Fibroblast of lung (primary cell): ENCODE measurements at regions not wholly inside any gene's neighbourhood (a gene's known extent, or its start where the extent isn't known, plus 50 kb on each side); places are given as distances from the start of the nearest gene placed in this dataset.

Experiments used
- DNase-seq, 2 donors: peaks; one replicate each; pipeline versions ENCODE4 v3.0.0 to v3.0.0-alpha.2; 2010; ENCODE audit warnings: low read depth in 2 of 2
- H2AFZ ChIP-seq: 2 replicates; pipeline ENCODE4 v1.5.1; 2012; ENCODE audit warnings: low read length, control low read depth, inconsistent platforms
- H3K27ac ChIP-seq: 2 replicates; pipeline ENCODE4 v1.5.1; 2011; ENCODE audit warnings: low read length, control low read depth; ENCODE audit not compliant: insufficient read depth
- H3K27me3 ChIP-seq: 2 replicates; pipeline ENCODE4 v1.5.1; 2011; ENCODE audit warnings: mild to moderate bottlenecking, low read length; ENCODE audit not compliant: control insufficient read depth, insufficient read depth
- H3K36me3 ChIP-seq: 2 replicates; pipeline ENCODE4 v1.5.1; 2011; ENCODE audit warnings: low read length; ENCODE audit not compliant: control insufficient read depth, insufficient read depth
- H3K4me1 ChIP-seq: 2 replicates; pipeline ENCODE4 v1.5.1; 2011; ENCODE audit warnings: low read length; ENCODE audit not compliant: control insufficient read depth, insufficient read depth; ENCODE audit errors: extremely low read depth
- H3K4me2 ChIP-seq: 2 replicates; pipeline ENCODE4 v1.5.1; 2011; ENCODE audit warnings: low read length, control low read depth; ENCODE audit not compliant: insufficient read depth; ENCODE audit errors: extremely low read depth
- H3K4me3 ChIP-seq, 4 experiments: fragments of 200-600 bp in 1 of 4; sonication (generic) in 1 of 4; replicated peaks in 1 of 4; 2 replicates each; pipeline ENCODE4 v1.5.1; 2011 to 2016; ENCODE audit warnings: low read length in 4 of 4, low read depth in 3 of 4, mild to moderate bottlenecking in 3 of 4, control low read depth in 2 of 4, inconsistent platforms in 1 of 4, mixed read lengths in 1 of 4; ENCODE audit not compliant: insufficient read depth in 1 of 4; ENCODE audit errors: control extremely low read depth in 1 of 4
- H3K79me2 ChIP-seq: 2 replicates; pipeline ENCODE4 v1.5.1; 2012; ENCODE audit warnings: mild to moderate bottlenecking, low read length, inconsistent platforms; ENCODE audit not compliant: control insufficient read depth, insufficient read depth
- H3K9ac ChIP-seq: 2 replicates; pipeline ENCODE4 v1.5.1; 2011; ENCODE audit warnings: mild to moderate bottlenecking, low read length, control low read depth; ENCODE audit not compliant: insufficient read depth
- H3K9me3 ChIP-seq: 2 replicates; pipeline ENCODE4 v1.5.1; 2012; ENCODE audit warnings: low read depth, low read length; ENCODE audit not compliant: control insufficient read depth, insufficient read depth
- H4K20me1 ChIP-seq: 2 replicates; pipeline ENCODE4 v1.5.1; 2011; ENCODE audit warnings: low read length; ENCODE audit not compliant: control insufficient read depth, insufficient read depth; ENCODE audit errors: extremely low read depth
- EZH2 ChIP-seq: IDR thresholded peaks from 2 replicates; pipeline ENCODE4 v1.5.1; 2012; ENCODE audit warnings: low read length, control low read depth, mild to moderate bottlenecking; ENCODE audit errors: missing control alignments
- TF ChIP-seq, protein P1 (sequence below), 2 donors: IDR thresholded peaks in 1 of 2; conservative IDR thresholded peaks in 1 of 2; 1 replicate in 1 of 2; 2 replicates in 1 of 2; pipeline ENCODE4 v1.5.1; 2011 to 2012; ENCODE audit warnings: low read length in 2 of 2, control low read depth in 1 of 2, inconsistent platforms in 1 of 2, low read depth in 1 of 2, mild to moderate bottlenecking in 1 of 2

DNA sequence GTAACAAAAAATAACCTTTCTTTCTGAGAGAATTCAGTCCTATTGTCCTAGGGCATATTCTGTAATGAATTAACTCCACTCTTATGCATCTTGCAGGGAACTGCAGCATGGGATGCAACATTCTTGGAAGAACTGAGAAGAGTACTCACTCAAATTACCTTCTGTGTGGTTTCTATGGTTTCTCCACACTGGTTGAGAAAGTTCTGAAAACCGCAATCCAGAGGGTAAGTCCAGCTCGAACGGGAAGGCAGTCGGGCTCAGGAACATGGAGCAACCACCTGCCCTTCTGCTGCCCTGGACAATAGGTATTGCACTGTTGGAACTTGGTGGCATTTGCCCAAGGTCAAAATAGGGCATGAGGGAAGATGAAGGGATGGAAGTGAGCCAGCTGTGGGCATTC lies 59.6 kb upstream of the CDK13 start:
- no peaks in the 10 kb centered on the region for H3K4me1 ChIP-seq
- no peaks in the 10 kb centered on the region for H3K36me3 ChIP-seq
- no peaks in the 10 kb centered on the region for H4K20me1 ChIP-seq
- peaks cover 6% of the 10 kb centered on the region for H3K27me3 ChIP-seq
- H3K27ac ChIP-seq = no peak overlapping the region
- no peaks in the 10 kb centered on the region for H3K79me2 ChIP-seq
- peak in 1 of 2 donors; percentile 22 for DNase-seq
- H3K4me2 ChIP-seq = no peak overlapping the region
- no peak for TF ChIP-seq EZH2
- TF ChIP-seq, protein P1, sequence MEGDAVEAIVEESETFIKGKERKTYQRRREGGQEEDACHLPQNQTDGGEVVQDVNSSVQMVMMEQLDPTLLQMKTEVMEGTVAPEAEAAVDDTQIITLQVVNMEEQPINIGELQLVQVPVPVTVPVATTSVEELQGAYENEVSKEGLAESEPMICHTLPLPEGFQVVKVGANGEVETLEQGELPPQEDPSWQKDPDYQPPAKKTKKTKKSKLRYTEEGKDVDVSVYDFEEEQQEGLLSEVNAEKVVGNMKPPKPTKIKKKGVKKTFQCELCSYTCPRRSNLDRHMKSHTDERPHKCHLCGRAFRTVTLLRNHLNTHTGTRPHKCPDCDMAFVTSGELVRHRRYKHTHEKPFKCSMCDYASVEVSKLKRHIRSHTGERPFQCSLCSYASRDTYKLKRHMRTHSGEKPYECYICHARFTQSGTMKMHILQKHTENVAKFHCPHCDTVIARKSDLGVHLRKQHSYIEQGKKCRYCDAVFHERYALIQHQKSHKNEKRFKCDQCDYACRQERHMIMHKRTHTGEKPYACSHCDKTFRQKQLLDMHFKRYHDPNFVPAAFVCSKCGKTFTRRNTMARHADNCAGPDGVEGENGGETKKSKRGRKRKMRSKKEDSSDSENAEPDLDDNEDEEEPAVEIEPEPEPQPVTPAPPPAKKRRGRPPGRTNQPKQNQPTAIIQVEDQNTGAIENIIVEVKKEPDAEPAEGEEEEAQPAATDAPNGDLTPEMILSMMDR (conservative IDR thresholded peaks at IDR 0.05 in 1 of 2, IDR thresholded peaks at IDR 0.05 in 1 of 2; ENCODE audit: low read depth in 1 of 2, low read length in 2 of 2) = no peak
- no peak overlapping the region for H2AFZ ChIP-seq
- H3K9me3 ChIP-seq = no peaks in the 10 kb centered on the region
- no peak overlapping the region for H3K4me3 ChIP-seq
- H3K9ac ChIP-seq = no peak overlapping the region

DNA sequence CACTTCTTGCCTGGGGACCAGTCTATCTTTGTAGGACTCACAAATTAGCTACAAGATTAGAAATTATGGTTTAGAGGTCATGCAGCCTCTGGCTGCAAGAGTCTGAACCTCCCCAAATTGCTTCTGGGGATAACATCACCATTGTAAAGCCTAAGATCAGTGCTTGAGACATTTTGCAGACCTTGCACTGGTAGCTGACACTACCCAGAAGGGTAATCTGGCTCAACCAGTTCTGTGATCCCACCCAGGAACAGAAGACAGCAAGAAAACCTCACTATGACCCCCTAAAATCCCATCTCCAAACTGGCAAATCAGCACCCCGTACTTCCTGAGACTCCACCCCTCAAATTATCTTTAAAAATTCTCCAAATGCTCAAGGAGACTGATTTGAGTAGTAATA lies 58.2 kb upstream of the CDK13 start:
- no peaks in the 10 kb centered on the region for H3K4me1 ChIP-seq
- no peaks in the 10 kb centered on the region for H3K36me3 ChIP-seq
- TF ChIP-seq EZH2 = no peak
- TF ChIP-seq, protein P1 (conservative IDR thresholded peaks at IDR 0.05 in 1 of 2, IDR thresholded peaks at IDR 0.05 in 1 of 2; ENCODE audit: low read depth in 1 of 2, low read length in 2 of 2) = no peak
- H4K20me1 ChIP-seq = no peaks in the 10 kb centered on the region
- H2AFZ ChIP-seq = no peak overlapping the region
- H3K4me3 ChIP-seq = no peak overlapping the region
- H3K4me2 ChIP-seq = no peak overlapping the region
- no peak overlapping the region for H3K27ac ChIP-seq
- no peaks in the 10 kb centered on the region for H3K9me3 ChIP-seq
- DNase-seq = no peak
- H3K9ac ChIP-seq = no peak overlapping the region
- H3K79me2 ChIP-seq = no peaks in the 10 kb centered on the region
- H3K27me3 ChIP-seq = peaks cover 7% of the 10 kb centered on the region

DNA sequence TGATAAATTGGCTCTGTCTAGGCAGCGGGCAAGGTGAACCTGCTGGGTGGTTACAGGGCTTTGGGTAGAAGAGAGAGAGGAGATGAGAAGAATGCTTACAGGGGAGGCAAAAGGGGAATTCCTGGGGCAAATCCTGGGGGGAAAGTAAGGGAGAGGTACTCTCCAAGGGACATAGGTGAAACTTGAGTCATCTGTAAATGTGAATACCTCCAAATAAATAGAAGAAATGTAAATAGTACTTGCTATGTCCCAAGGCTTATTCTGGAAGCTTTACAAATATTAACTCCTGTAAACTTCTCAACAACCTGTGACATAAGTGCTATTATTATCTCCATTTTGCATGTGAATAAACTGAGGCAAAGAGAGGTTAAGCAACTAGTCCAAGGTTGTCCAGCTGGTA lies 57.7 kb upstream of the CDK13 start:
- H3K79me2 ChIP-seq = no peaks in the 10 kb centered on the region
- TF ChIP-seq EZH2 = no peak
- TF ChIP-seq, protein P1 (conservative IDR thresholded peaks at IDR 0.05 in 1 of 2, IDR thresholded peaks at IDR 0.05 in 1 of 2; ENCODE audit: low read depth in 1 of 2, low read length in 2 of 2) = no peak
- H3K4me2 ChIP-seq = no peak overlapping the region
- DNase-seq = no peak
- peaks cover 7% of the 10 kb centered on the region for H3K27me3 ChIP-seq
- no peak overlapping the region for H2AFZ ChIP-seq
- H3K27ac ChIP-seq = no peak overlapping the region
- H3K36me3 ChIP-seq = no peaks in the 10 kb centered on the region
- H3K9ac ChIP-seq = no peak overlapping the region
- H3K4me1 ChIP-seq = no peaks in the 10 kb centered on the region
- H3K9me3 ChIP-seq = no peaks in the 10 kb centered on the region
- H4K20me1 ChIP-seq = no peaks in the 10 kb centered on the region
- H3K4me3 ChIP-seq = no peak overlapping the region
